ENCODE measurements at regions not wholly inside any gene's neighbourhood (a gene's known extent, or its start where the extent isn't known, plus 50 kb on each side); places are given as distances from the start of the nearest gene placed in this dataset.

DNA sequence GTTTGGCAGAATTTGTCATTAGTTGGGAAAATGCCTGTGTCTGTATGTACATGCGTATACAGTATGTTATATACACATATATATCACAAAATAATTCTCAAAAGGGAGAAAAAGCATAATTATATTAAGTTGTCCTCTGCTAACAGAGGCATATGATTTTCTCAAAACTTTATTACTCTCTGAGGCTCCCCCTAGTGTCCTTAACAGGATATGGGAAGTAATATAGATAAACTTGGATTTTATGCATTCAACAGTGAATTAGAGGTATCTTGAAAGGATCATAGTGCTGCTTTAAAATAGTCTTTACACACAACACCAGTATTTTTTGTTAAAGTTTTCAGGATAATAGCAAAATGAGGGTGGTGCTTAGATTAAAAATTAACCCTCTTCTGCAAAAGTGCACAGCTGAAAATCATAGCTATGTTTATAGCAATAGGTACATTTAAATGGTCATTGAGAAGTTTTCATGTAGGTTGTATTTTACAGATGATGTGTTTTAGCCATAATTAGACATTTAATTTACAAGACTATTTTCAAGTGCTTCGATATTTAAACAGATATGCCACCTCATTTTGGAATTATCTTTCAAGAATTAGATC is 454.0 kb upstream of the ROBO2 start:
- Histone ChIP-seq H3K36me3 (no peaks in the 10 kb centered on the region), H3K27ac (no peak overlapping the region), H3K4me3 (no peak overlapping the region), H3K9me3 (no peaks in the 10 kb centered on the region), H3K4me1 (no peaks in the 10 kb centered on the region), H3K27me3 (no peaks in the 10 kb centered on the region)
- TF ChIP-seq POLR2A (IDR thresholded peaks at IDR 0.05): no peak
- no peak for TF ChIP-seq POLR2AphosphoS5 (IDR thresholded peaks at IDR 0.05)
- TF ChIP-seq, protein P1, sequence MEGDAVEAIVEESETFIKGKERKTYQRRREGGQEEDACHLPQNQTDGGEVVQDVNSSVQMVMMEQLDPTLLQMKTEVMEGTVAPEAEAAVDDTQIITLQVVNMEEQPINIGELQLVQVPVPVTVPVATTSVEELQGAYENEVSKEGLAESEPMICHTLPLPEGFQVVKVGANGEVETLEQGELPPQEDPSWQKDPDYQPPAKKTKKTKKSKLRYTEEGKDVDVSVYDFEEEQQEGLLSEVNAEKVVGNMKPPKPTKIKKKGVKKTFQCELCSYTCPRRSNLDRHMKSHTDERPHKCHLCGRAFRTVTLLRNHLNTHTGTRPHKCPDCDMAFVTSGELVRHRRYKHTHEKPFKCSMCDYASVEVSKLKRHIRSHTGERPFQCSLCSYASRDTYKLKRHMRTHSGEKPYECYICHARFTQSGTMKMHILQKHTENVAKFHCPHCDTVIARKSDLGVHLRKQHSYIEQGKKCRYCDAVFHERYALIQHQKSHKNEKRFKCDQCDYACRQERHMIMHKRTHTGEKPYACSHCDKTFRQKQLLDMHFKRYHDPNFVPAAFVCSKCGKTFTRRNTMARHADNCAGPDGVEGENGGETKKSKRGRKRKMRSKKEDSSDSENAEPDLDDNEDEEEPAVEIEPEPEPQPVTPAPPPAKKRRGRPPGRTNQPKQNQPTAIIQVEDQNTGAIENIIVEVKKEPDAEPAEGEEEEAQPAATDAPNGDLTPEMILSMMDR (IDR thresholded peaks at IDR 0.05): peak in 3 of 5 experiments; percentile 30 to 51 (median 48)
- in situ Hi-C loops (cut with MboI; ENCODE audit: low pct_ligation_motif_present in 1 of 4, low pct_unique_long_range_greater_than_20kb in 1 of 4, low sequenced_read_pairs in 3 of 4): no loop called here
- DNase-seq: no peak
- intact Hi-C loops (cut with DNase I; ENCODE audit: low total_unique reads): no loop called here
- WGBS, 2 donors (ENCODE audit: low coverage in 1 of 2): 65 to 79% methylated on average over 2 of the region's 2 CpGs

DNA sequence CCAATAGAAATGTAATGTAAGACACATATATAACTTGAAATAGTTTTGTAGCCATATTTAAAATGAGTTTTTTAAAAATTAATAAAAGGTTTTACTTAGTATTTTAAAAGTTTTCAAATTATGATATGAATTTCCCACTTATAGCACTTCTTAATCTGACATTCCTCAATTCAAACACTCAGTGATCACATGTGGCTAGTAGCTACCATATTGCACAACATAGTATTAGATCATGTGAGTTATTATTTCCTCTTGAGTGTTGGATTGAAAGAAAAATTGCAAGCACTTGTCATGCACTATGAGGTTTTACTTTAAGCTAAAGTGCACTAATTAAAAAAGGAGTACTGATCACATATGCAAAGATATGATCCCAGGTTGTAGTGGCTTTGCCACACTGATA is 453.4 kb upstream of the ROBO2 start:
- no peaks in the 10 kb centered on the region for H3K36me3 ChIP-seq
- intact Hi-C loops (cut with DNase I; ENCODE audit: low total_unique reads) (no loop called here), in situ Hi-C loops (cut with MboI; ENCODE audit: low pct_ligation_motif_present in 1 of 4, low pct_unique_long_range_greater_than_20kb in 1 of 4, low sequenced_read_pairs in 3 of 4) (no loop called here)
- no peak overlapping the region for H3K4me3 ChIP-seq
- H3K27me3 ChIP-seq: no peaks in the 10 kb centered on the region
- no peaks in the 10 kb centered on the region for H3K9me3 ChIP-seq
- TF ChIP-seq EP300 (IDR thresholded peaks at IDR 0.05; ENCODE audit: low read depth) (no peak), POLR2AphosphoS5 (IDR thresholded peaks at IDR 0.05) (no peak), POLR2A (IDR thresholded peaks at IDR 0.05) (no peak)
- TF ChIP-seq, protein P1 (IDR thresholded peaks at IDR 0.05): no peak
- no peak for DNase-seq
- H3K4me1 ChIP-seq: no peaks in the 10 kb centered on the region
- H3K27ac ChIP-seq: no peak overlapping the region

DNA sequence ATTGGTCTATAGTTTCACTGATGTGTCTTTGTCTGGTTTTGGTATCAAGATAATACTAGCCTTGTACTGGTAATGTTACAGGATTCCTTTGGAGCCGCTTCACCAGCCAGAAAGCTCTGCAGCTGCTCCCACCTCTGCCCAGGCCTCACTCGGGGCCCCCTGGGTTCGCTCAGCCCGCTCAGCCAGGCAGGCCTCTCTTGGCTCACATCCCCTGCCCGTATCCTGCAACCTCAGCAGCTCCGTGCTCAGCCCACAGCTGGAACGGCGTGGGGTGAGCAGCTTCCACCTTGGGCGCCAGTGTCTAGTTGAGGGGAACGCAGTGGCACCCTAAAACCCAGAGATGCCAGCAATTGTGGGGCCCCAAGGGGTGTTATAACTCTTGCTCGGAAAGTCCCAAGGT is 429.7 kb upstream of the ROBO2 start:
- Histone ChIP-seq H3K27ac (no peak overlapping the region), H3K9me3 (no peaks in the 10 kb centered on the region), H3K27me3 (no peaks in the 10 kb centered on the region), H3K36me3 (no peaks in the 10 kb centered on the region), H3K4me1 (no peaks in the 10 kb centered on the region), H3K4me3 (no peak overlapping the region)
- WGBS, 2 donors (ENCODE audit: low coverage in 1 of 2): 75% methylated on average over 8 of the region's 11 CpGs; no CpG with 5 or more reads in 1 of the 2 donors
- TF ChIP-seq EP300 (IDR thresholded peaks at IDR 0.05; ENCODE audit: low read depth) (no peak), POLR2AphosphoS5 (IDR thresholded peaks at IDR 0.05) (no peak)
- TF ChIP-seq, protein P1 (IDR thresholded peaks at IDR 0.05): no peak
- in situ Hi-C loops (cut with MboI; ENCODE audit: low pct_ligation_motif_present in 1 of 4, low pct_unique_long_range_greater_than_20kb in 1 of 4, low sequenced_read_pairs in 3 of 4) (no loop called here), intact Hi-C loops (cut with DNase I; ENCODE audit: low total_unique reads) (no loop called here)
- DNase-seq: no peak

DNA sequence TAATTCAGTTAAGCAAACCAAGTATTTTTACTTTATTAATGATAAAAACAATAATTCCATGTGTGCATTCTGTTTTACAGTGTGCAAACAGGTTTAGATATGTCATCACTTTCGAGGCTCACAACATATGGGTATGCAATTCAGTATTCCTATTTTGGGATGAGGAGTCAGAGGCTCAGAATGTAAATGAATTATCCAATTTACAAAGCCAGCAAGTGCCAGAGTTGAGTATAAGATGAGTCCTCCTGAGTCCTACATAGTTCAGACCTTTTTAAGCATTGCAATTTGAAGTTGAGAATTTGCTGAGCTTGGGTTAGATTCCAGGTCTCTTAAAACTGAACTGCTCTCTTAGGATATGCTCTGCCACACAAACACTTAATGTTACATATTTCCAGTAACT is 424.2 kb upstream of the ROBO2 start:
- Histone ChIP-seq H3K9me3 (no peaks in the 10 kb centered on the region), H3K27me3 (no peaks in the 10 kb centered on the region), H3K4me1 (no peaks in the 10 kb centered on the region), H3K4me3 (no peak overlapping the region), H3K27ac (no peak overlapping the region), H3K36me3 (no peaks in the 10 kb centered on the region)
- TF ChIP-seq, protein P1 (IDR thresholded peaks at IDR 0.05): no peak
- no peak for TF ChIP-seq POLR2AphosphoS5 (IDR thresholded peaks at IDR 0.05)
- TF ChIP-seq POLR2A (IDR thresholded peaks at IDR 0.05): no peak
- TF ChIP-seq EP300 (IDR thresholded peaks at IDR 0.05; ENCODE audit: low read depth): no peak
- no peak for DNase-seq
- intact Hi-C loops (cut with DNase I; ENCODE audit: low total_unique reads): no loop called here
- in situ Hi-C loops (cut with MboI; ENCODE audit: low pct_ligation_motif_present in 1 of 4, low pct_unique_long_range_greater_than_20kb in 1 of 4, low sequenced_read_pairs in 3 of 4): no loop called here
- 33 to 41% methylated on average over 1 of the region's 1 CpG for WGBS, 2 donors (ENCODE audit: low coverage in 1 of 2)

All from transverse colon (tissue), 4 donors.